ENCODE measurements at regions not wholly inside any gene's neighbourhood (a gene's known extent, or its start where the extent isn't known, plus 50 kb on each side); places are given as distances from the start of the nearest gene placed in this dataset.
"Not testable (repeated sequence)": the region's sequence is repeated elsewhere in the genome, so short reads cannot be mapped to it uniquely, and the experiment has no call there.

- no peak for DNase-seq
- ChIA-PET CTCF (interaction anchor here (0.9 kb wide), 1 partner anchor 21 kb away, joined by 3 read pairs; no protein-coding TSS in a partner anchor), POLR2A (no interaction called here)
- Mint-ChIP-seq H3K9me3 (peaks cover 1% of the 10 kb centered on the region), H3K4me3 (no peak overlapping the region), H3K27ac (no peak overlapping the region), H3K4me1 (ENCODE audit: low read depth) (peaks cover 3% of the 10 kb centered on the region), H3K36me3 (ENCODE audit: low read depth) (no peaks in the 10 kb centered on the region), H3K27me3 (no peaks in the 10 kb centered on the region)
- no peak for TF ChIP-seq CTCF (IDR thresholded peaks at IDR 0.05)
- intact Hi-C loops (cut with micrococcal nuclease): no loop called here
- ATAC-seq: no peak
These were observed 105.1 kb upstream of the GALNT15 start for GRCh38 chr3:16069149-16069922.

DNA sequence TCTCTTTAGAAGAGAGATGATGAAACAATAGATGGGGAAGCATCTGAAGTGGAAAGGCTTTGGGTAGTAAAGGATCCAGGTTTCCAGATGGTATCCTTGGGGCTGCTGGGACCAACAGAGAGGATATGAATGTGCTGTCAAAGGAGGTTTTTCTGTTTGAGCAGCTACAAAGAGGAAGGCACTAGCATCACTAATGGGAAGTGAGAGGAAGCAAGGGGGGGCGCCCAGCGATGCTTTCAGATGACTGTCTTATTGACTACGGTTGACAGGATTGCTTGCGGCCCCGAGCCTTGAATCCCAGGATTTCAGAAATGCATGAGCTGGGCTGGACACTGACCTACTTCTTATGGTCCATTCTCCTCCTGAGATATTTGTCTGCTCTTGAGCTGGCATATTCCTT lies 103.8 kb upstream of the GALNT15 start:
- peaks cover 1% of the 10 kb centered on the region for H3K9me3 Mint-ChIP-seq
- intact Hi-C loops (cut with micrococcal nuclease): no loop called here
- ATAC-seq (no peak), DNase-seq (no peak)
- no peaks in the 10 kb centered on the region for H3K36me3 Mint-ChIP-seq (ENCODE audit: low read depth)
- no peaks in the 10 kb centered on the region for H3K4me1 Mint-ChIP-seq (ENCODE audit: low read depth)
- TF ChIP-seq CTCF (IDR thresholded peaks at IDR 0.05): no peak
- CTCF ChIA-PET: interaction anchor here (0.9 to 1.2 kb wide), 2 partner anchors 22 to 107 kb away, joined by 3 read pairs; no protein-coding TSS in a partner anchor
- H3K27ac Mint-ChIP-seq: no peak overlapping the region
- H3K4me3 Mint-ChIP-seq: no peak overlapping the region
- POLR2A ChIA-PET: no interaction called here
- H3K27me3 Mint-ChIP-seq: no peaks in the 10 kb centered on the region

DNA sequence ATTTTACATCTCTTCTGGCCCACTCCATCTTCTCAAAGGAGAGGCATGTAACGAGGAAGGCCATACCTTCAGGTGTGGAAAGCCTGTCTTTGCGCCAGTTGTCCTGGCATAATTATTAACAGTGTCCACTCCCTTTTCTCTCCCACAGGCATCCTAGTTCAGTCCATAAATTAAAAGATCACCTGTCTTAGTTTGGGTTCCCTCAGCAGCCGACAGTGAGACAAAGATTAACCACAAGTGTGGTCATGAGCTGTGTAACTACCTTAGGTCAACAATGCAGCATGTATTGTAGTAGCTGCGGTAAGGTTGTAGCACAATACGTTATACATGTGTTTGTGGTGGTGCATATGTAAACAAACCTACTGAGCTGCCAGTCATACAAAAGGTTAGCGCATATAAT lies 103.3 kb upstream of the GALNT15 start:
- ATAC-seq (no peak), DNase-seq (no peak)
- POLR2A ChIA-PET: no interaction called here
- no peak for TF ChIP-seq CTCF (IDR thresholded peaks at IDR 0.05)
- no peaks in the 10 kb centered on the region for H3K36me3 Mint-ChIP-seq (ENCODE audit: low read depth)
- no peaks in the 10 kb centered on the region for H3K27me3 Mint-ChIP-seq
- H3K4me3 Mint-ChIP-seq: no peak overlapping the region
- intact Hi-C loops (cut with micrococcal nuclease): no loop called here
- CTCF ChIA-PET: interaction anchor here (1.2 kb wide), 1 partner anchor 107 kb away, joined by 3 read pairs; no protein-coding TSS in a partner anchor
- H3K27ac Mint-ChIP-seq: no peak overlapping the region
- no peaks in the 10 kb centered on the region for H3K4me1 Mint-ChIP-seq (ENCODE audit: low read depth)
- H3K9me3 Mint-ChIP-seq: peaks cover 1% of the 10 kb centered on the region

DNA sequence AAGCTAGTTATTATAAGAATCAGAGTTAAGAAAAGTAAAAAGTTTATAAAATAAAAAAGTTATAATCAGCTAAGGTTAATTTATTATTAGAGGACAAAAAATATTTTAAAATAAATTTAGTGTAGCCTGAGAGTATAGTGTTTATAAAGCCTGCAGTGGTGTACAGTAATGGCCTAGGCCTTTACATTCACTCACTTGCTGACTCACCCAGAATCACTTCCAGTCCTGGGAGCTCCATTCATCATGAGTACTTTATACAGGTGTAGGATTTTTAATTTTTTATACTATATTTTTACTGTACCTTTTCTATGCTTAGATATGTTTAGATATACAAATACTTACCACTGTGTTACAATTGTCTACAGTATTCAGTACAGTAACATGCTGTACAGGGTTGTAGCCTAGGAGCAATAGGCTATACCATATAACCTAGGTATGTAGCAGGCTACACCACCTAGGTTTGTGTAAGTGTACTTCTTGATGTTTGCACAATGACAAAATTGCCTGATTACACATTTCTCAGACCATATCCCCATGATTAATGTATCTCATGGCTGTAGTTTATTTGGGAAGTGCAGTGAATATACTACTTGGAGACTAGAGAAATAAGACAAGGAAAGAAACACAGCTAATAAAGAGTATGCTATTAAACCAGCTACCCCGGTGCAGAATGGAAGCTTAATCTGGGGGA lies 101.9 kb upstream of the GALNT15 start:
- H3K4me3 Mint-ChIP-seq: no peak overlapping the region
- H3K36me3 Mint-ChIP-seq (ENCODE audit: low read depth): no peaks in the 10 kb centered on the region
- H3K27me3 Mint-ChIP-seq: no peaks in the 10 kb centered on the region
- ATAC-seq (no peak), DNase-seq (no peak)
- H3K9me3 Mint-ChIP-seq: peaks cover 5% of the 10 kb centered on the region
- ChIA-PET CTCF (interaction anchor here (1.3 kb wide), 1 partner anchor 23 kb away, joined by 3 read pairs; no protein-coding TSS in a partner anchor), POLR2A (no interaction called here)
- intact Hi-C loops (cut with micrococcal nuclease): no loop called here
- TF ChIP-seq CTCF (IDR thresholded peaks at IDR 0.05): no peak
- no peaks in the 10 kb centered on the region for H3K4me1 Mint-ChIP-seq (ENCODE audit: low read depth)
- H3K27ac Mint-ChIP-seq: no peak overlapping the region

DNA sequence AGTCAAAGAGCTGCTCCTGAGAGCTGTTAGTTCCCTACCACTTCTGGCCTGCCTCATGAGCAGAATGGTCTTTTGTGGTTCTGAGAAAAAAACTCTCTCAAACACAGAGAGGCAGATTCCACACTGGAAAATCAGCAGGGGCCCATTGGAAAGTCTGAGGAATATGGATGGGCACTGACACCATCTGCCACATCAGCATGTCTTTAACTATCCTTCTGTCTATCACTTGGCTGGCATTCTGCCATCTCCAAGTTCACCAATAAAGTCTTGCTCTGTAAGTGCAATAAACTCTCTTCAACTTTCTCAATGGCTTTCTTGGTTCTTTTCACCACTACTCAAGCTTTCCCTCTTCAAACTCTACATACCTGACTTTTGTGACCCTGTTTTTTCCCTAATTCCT lies 101.3 kb upstream of the GALNT15 start:
- POLR2A ChIA-PET: no interaction called here
- Mint-ChIP-seq H3K27ac (no peak overlapping the region), H3K9me3 (peaks cover 7% of the 10 kb centered on the region), H3K36me3 (ENCODE audit: low read depth) (no peaks in the 10 kb centered on the region), H3K4me3 (no peak overlapping the region), H3K4me1 (ENCODE audit: low read depth) (no peaks in the 10 kb centered on the region), H3K27me3 (no peaks in the 10 kb centered on the region)
- no peak for DNase-seq
- CTCF ChIA-PET: interaction anchor here (1.3 kb wide), 1 partner anchor 24 kb away, joined by 3 read pairs; no protein-coding TSS in a partner anchor
- intact Hi-C loops (cut with micrococcal nuclease): no loop called here
- no peak for ATAC-seq
- no peak for TF ChIP-seq CTCF (IDR thresholded peaks at IDR 0.05)

GRCh38 chr3:16073990-16074671 lies 100.3 kb upstream of the GALNT15 start:
- POLR2A ChIA-PET; ATAC-seq; H3K4me1 Mint-ChIP-seq (ENCODE audit: low read depth); H3K27ac Mint-ChIP-seq; intact Hi-C loops (cut with micrococcal nuclease); H3K4me3 Mint-ChIP-seq; H3K36me3 Mint-ChIP-seq (ENCODE audit: low read depth); CTCF ChIA-PET; DNase-seq; H3K9me3 Mint-ChIP-seq; H3K27me3 Mint-ChIP-seq: not testable (repeated sequence)
